Mesendoderm (in vitro differentiated cells): ENCODE measurements at regions not wholly inside any gene's neighbourhood (a gene's known extent, or its start where the extent isn't known, plus 50 kb on each side); places are given as distances from the start of the nearest gene placed in this dataset.

ENCODE experiments used
- DNase-seq: peaks from one replicate; pipeline ENCODE4 v3.0.0; 2013
- H2AK5ac ChIP-seq: 2 replicates; pipeline ENCODE4 v1.6.1; 2013; ENCODE audit warnings: low read length, inconsistent platforms
- H2BK120ac ChIP-seq: 2 replicates; pipeline ENCODE4 v1.6.1; 2013; ENCODE audit warnings: low read depth, mild to moderate bottlenecking, low read length, moderate library complexity, mixed read lengths
- H2BK15ac ChIP-seq: replicated peaks from 2 replicates; pipeline ENCODE4 v1.6.1; 2013; ENCODE audit warnings: low read depth, mild to moderate bottlenecking, moderate library complexity
- H2BK5ac ChIP-seq: 2 replicates; pipeline ENCODE4 v1.6.1; 2013; ENCODE audit warnings: low read length, inconsistent platforms
- H3K18ac ChIP-seq: 2 replicates; pipeline ENCODE4 v1.6.1; 2013; ENCODE audit warnings: mild to moderate bottlenecking, low read length, mixed read lengths
- H3K23ac ChIP-seq: one replicate; pipeline ENCODE4 v1.6.1; 2013; ENCODE audit warnings: low read length
- H3K27ac ChIP-seq: 2 replicates; pipeline ENCODE4 v1.5.1; 2013; ENCODE audit warnings: low read depth, mild to moderate bottlenecking, inconsistent platforms, low read length, moderate library complexity
- H3K27me3 ChIP-seq: 2 replicates; pipeline ENCODE4 v1.6.1; 2013; ENCODE audit warnings: low read length, control low read depth, mild to moderate bottlenecking, inconsistent platforms; ENCODE audit not compliant: insufficient read depth, poor library complexity
- H3K36me3 ChIP-seq: 2 replicates; pipeline ENCODE4 v1.6.1; 2013; ENCODE audit warnings: low read length, inconsistent platforms; ENCODE audit not compliant: control insufficient read depth, insufficient read depth
- H3K4ac ChIP-seq: one replicate; pipeline ENCODE4 v1.6.1; 2013; ENCODE audit warnings: low read depth, mild to moderate bottlenecking, low read length, moderate library complexity
- H3K4me1 ChIP-seq: 2 replicates; pipeline ENCODE4 v1.6.1; 2013; ENCODE audit warnings: low read depth, low read length, inconsistent platforms; ENCODE audit not compliant: control insufficient read depth
- H3K4me2 ChIP-seq: 2 replicates; pipeline ENCODE4 v1.6.1; 2013; ENCODE audit warnings: low read length
- H3K4me3 ChIP-seq: 2 replicates; pipeline ENCODE4 v1.5.1; 2013; ENCODE audit warnings: mild to moderate bottlenecking, low read length
- H3K56ac ChIP-seq: one replicate; pipeline ENCODE4 v1.6.1; 2013; ENCODE audit warnings: low read length
- H3K79me1 ChIP-seq: 2 replicates; pipeline ENCODE4 v1.6.1; 2013; ENCODE audit warnings: low read length, inconsistent platforms
- H3K79me2 ChIP-seq: 2 replicates; pipeline ENCODE4 v1.6.1; 2013; ENCODE audit warnings: mild to moderate bottlenecking, low read length; ENCODE audit not compliant: control insufficient read depth, insufficient read depth
- H3K9ac ChIP-seq: 2 replicates; pipeline ENCODE4 v1.6.1; 2013; ENCODE audit warnings: low read length, inconsistent platforms
- H4K5ac ChIP-seq: one replicate; pipeline ENCODE4 v1.6.1; 2013; ENCODE audit warnings: low read length
- H4K8ac ChIP-seq: one replicate; pipeline ENCODE4 v1.6.1; 2013; ENCODE audit warnings: low read depth, mild to moderate bottlenecking, control low read depth, low read length, moderate library complexity
- WGBS: extraction: QIAGEN DNeasy Blood & Tissue Kit; methylation state at CpG from one replicate; pipeline ENCODE4 v1.1.7; 2013; ENCODE audit warnings: low lambda C conversion rate, missing lambda C conversion rate; ENCODE audit not compliant: insufficient coverage; ENCODE audit errors: extremely low coverage; 5-methylcytosine and 5-hydroxymethylcytosine counted together

GRCh38 chr5:82806513-82806912, 270.7 kb downstream of the TMEM167A start:
- WGBS, result no CpG with 5 or more reads among the region's 5 CpGs
- DNase-seq, result no peak

GRCh38 chr5:82804155-82804690, 273.0 kb downstream of the TMEM167A start:
- Histone ChIP-seq H3K79me2 (no peaks in the 10 kb centered on the region), H3K4ac (no peak overlapping the region), H3K27me3 (no peaks in the 10 kb centered on the region), H3K23ac (no peak overlapping the region), H3K4me2 (no peak overlapping the region), H3K36me3 (no peaks in the 10 kb centered on the region), H2BK15ac (no peak overlapping the region), H3K4me1 (no peaks in the 10 kb centered on the region), H4K8ac (no peak overlapping the region), H3K27ac (no peak overlapping the region), H3K4me3 (no peak overlapping the region), H3K56ac (no peak overlapping the region), H2BK5ac (no peak overlapping the region), H2BK120ac (no peak overlapping the region), H3K79me1 (no peaks in the 10 kb centered on the region), H4K5ac (no peak overlapping the region), H3K9ac (no peak overlapping the region), H3K18ac (no peak overlapping the region), H2AK5ac (no peak overlapping the region)
- WGBS, result no CpG with 5 or more reads among the region's 3 CpGs
- DNase-seq, result no peak

More at GRCh38 chr5:82806513-82806912, 270.7 kb downstream of the TMEM167A start:
- Histone ChIP-seq H3K4me1 (no peaks in the 10 kb centered on the region), H2AK5ac (no peak overlapping the region), H3K23ac (no peak overlapping the region), H3K18ac (no peak overlapping the region), H4K5ac (no peak overlapping the region), H3K4me3 (no peak overlapping the region), H3K27me3 (no peaks in the 10 kb centered on the region), H3K4me2 (no peak overlapping the region), H3K36me3 (no peaks in the 10 kb centered on the region), H3K27ac (no peak overlapping the region), H2BK15ac (no peak overlapping the region), H3K4ac (no peak overlapping the region), H4K8ac (no peak overlapping the region), H3K56ac (no peak overlapping the region), H3K9ac (no peak overlapping the region), H2BK5ac (no peak overlapping the region), H2BK120ac (no peak overlapping the region), H3K79me1 (no peaks in the 10 kb centered on the region), H3K79me2 (no peaks in the 10 kb centered on the region)

GRCh38 chr5:82802954-82803353, 274.2 kb downstream of the TMEM167A start:
- no peak overlapping the region for H2AK5ac ChIP-seq
- no peak overlapping the region for H2BK120ac ChIP-seq
- DNase-seq, result no peak
- no peak overlapping the region for H3K18ac ChIP-seq
- no peak overlapping the region for H3K27ac ChIP-seq
- no peaks in the 10 kb centered on the region for H3K27me3 ChIP-seq
- H3K56ac ChIP-seq, result no peak overlapping the region
- no peak overlapping the region for H4K5ac ChIP-seq
- H2BK15ac ChIP-seq, result no peak overlapping the region
- no CpG with 5 or more reads among the region's 3 CpGs for WGBS
- no peak overlapping the region for H3K4me3 ChIP-seq
- H4K8ac ChIP-seq, result no peak overlapping the region
- no peaks in the 10 kb centered on the region for H3K79me2 ChIP-seq
- H3K79me1 ChIP-seq, result no peaks in the 10 kb centered on the region
- no peak overlapping the region for H3K4me2 ChIP-seq
- H3K36me3 ChIP-seq, result no peaks in the 10 kb centered on the region
- H3K23ac ChIP-seq, result no peak overlapping the region
- no peak overlapping the region for H3K9ac ChIP-seq
- H3K4ac ChIP-seq, result no peak overlapping the region
- H3K4me1 ChIP-seq, result no peaks in the 10 kb centered on the region
- no peak overlapping the region for H2BK5ac ChIP-seq

GRCh38 chr5:82800826-82801225, 276.4 kb downstream of the TMEM167A start:
- no peak overlapping the region for H2BK15ac ChIP-seq
- H3K23ac ChIP-seq, result no peak overlapping the region
- no peaks in the 10 kb centered on the region for H3K79me1 ChIP-seq
- H3K18ac ChIP-seq, result no peak overlapping the region
- H2BK5ac ChIP-seq, result no peak overlapping the region
- H3K9ac ChIP-seq, result no peak overlapping the region
- H4K5ac ChIP-seq, result no peak overlapping the region
- no peak overlapping the region for H4K8ac ChIP-seq
- H3K4me2 ChIP-seq, result no peak overlapping the region
- H3K36me3 ChIP-seq, result no peaks in the 10 kb centered on the region
- H3K4ac ChIP-seq, result no peak overlapping the region
- H3K79me2 ChIP-seq, result no peaks in the 10 kb centered on the region
- H2AK5ac ChIP-seq, result no peak overlapping the region
- no peak overlapping the region for H3K56ac ChIP-seq
- no peak for DNase-seq
- H3K27ac ChIP-seq, result no peak overlapping the region
- H3K4me3 ChIP-seq, result no peak overlapping the region
- H3K27me3 ChIP-seq, result no peaks in the 10 kb centered on the region
- peaks cover 3% of the 10 kb centered on the region for H3K4me1 ChIP-seq
- no peak overlapping the region for H2BK120ac ChIP-seq
- no CpG with 5 or more reads among the region's 1 CpG for WGBS

GRCh38 chr5:82799361-82800077, 277.7 kb downstream of the TMEM167A start:
- H2AK5ac ChIP-seq, result no peak overlapping the region
- no peaks in the 10 kb centered on the region for H3K27me3 ChIP-seq
- no peak overlapping the region for H3K4me3 ChIP-seq
- no peaks in the 10 kb centered on the region for H3K79me2 ChIP-seq
- peaks cover 3% of the 10 kb centered on the region for H3K4me1 ChIP-seq
- H3K23ac ChIP-seq, result no peak overlapping the region
- no peaks in the 10 kb centered on the region for H3K36me3 ChIP-seq
- H3K18ac ChIP-seq, result no peak overlapping the region
- no peak overlapping the region for H3K56ac ChIP-seq
- H3K4me2 ChIP-seq, result no peak overlapping the region
- no peak overlapping the region for H3K9ac ChIP-seq
- no peak overlapping the region for H3K4ac ChIP-seq
- WGBS, result no CpG with 5 or more reads among the region's 5 CpGs
- DNase-seq, result no peak
- H2BK5ac ChIP-seq, result no peak overlapping the region
- H4K8ac ChIP-seq, result no peak overlapping the region
- no peak overlapping the region for H2BK15ac ChIP-seq
- no peak overlapping the region for H3K27ac ChIP-seq
- H3K79me1 ChIP-seq, result no peaks in the 10 kb centered on the region
- H2BK120ac ChIP-seq, result no peak overlapping the region
- no peak overlapping the region for H4K5ac ChIP-seq

DNA sequence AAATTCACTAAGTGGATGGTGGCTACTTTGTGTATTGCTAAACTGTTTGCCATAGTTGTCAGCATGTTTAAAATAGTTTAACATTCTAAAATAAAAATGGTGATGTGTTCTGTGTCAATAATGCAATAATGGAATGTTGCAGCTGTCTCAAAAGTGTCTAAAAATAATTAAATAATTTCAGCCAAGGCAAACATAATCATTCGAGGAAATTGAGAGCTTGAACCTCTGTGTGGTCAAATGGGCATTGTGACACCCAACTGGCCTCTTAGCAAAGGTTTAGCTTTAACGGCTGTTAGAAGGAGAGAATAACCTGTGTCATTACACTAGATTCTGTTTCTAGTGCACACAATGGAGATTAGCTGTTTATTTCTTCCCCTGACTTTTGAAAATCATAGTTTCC, 278.5 kb downstream of the TMEM167A start:
- H2BK120ac ChIP-seq, result no peak overlapping the region
- no peaks in the 10 kb centered on the region for H3K27me3 ChIP-seq
- WGBS, result no CpG with 5 or more reads among the region's 2 CpGs
- no peak overlapping the region for H3K9ac ChIP-seq
- no peak for DNase-seq
- H2BK15ac ChIP-seq, result no peak overlapping the region
- H3K4me2 ChIP-seq, result no peak overlapping the region
- no peak overlapping the region for H3K4me3 ChIP-seq
- H3K18ac ChIP-seq, result no peak overlapping the region
- H3K56ac ChIP-seq, result no peak overlapping the region
- H3K27ac ChIP-seq, result no peak overlapping the region
- no peaks in the 10 kb centered on the region for H3K36me3 ChIP-seq
- H3K23ac ChIP-seq, result no peak overlapping the region
- H3K4me1 ChIP-seq, result peaks cover 3% of the 10 kb centered on the region
- no peaks in the 10 kb centered on the region for H3K79me1 ChIP-seq
- no peaks in the 10 kb centered on the region for H3K79me2 ChIP-seq
- no peak overlapping the region for H4K5ac ChIP-seq
- H2BK5ac ChIP-seq, result no peak overlapping the region
- no peak overlapping the region for H2AK5ac ChIP-seq
- no peak overlapping the region for H3K4ac ChIP-seq
- H4K8ac ChIP-seq, result no peak overlapping the region
